Transverse colon (tissue), 4 donors: ENCODE measurements at regions not wholly inside any gene's neighbourhood (a gene's known extent, or its start where the extent isn't known, plus 50 kb on each side); places are given as distances from the start of the nearest gene placed in this dataset.

Experiments used
- DNase-seq: peaks from one replicate; pipeline ENCODE4 v3.0.0-alpha.2; 2019
- H3K27ac ChIP-seq, 4 donors: fragments of 200-600 bp; sonication (generic); 2 replicates each; pipeline ENCODE4 v1.5.1; 2016 to 2018; ENCODE audit warnings: inconsistent platforms in 4 of 4
- H3K27me3 ChIP-seq: fragments of 200-600 bp; sonication (generic); 2 replicates; pipeline ENCODE4 v1.5.1; 2017; ENCODE audit warnings: inconsistent platforms
- H3K36me3 ChIP-seq, 4 donors: fragments of 200-600 bp; sonication (generic); 2 replicates each; pipeline ENCODE4 v1.5.1; 2017 to 2019; ENCODE audit warnings: inconsistent platforms in 4 of 4
- H3K4me1 ChIP-seq, 4 donors: fragments of 200-600 bp; sonication (generic); 2 replicates each; pipeline ENCODE4 v1.5.1; 2017 to 2020; ENCODE audit warnings: inconsistent platforms in 4 of 4
- H3K4me3 ChIP-seq, 4 donors: fragments of 200-600 bp; sonication (generic); 1 replicate in 1 of 4; 2 replicates in 3 of 4; pipeline versions ENCODE4 v1.5.1 to v1.6.1; 2017 to 2019; ENCODE audit warnings: inconsistent platforms in 4 of 4
- H3K9me3 ChIP-seq, 2 donors: fragments of 200-600 bp; sonication (generic); 2 replicates each; pipeline ENCODE4 v1.5.1; 2017 to 2019; ENCODE audit warnings: inconsistent platforms in 2 of 2
- CTCF ChIP-seq, 5 experiments: fragments of 200-600 bp in 3 of 5; fragments of 450-650 bp in 2 of 5; sonication (generic) in 3 of 5; IDR thresholded peaks; 1 replicate in 2 of 5; 2 replicates in 3 of 5; pipeline ENCODE4 v1.5.1; 2016 to 2017; ENCODE audit warnings: antibody characterized with exemption in 5 of 5, inconsistent platforms in 3 of 5, mild to moderate bottlenecking in 2 of 5, moderate library complexity in 1 of 5
- EP300 ChIP-seq: sonication (generic); formaldehyde crosslinking; IDR thresholded peaks from one replicate; pipeline ENCODE4 v1.6.1; 2017; ENCODE audit warnings: antibody characterized with exemption, low read depth
- POLR2A ChIP-seq: fragments of 450-650 bp; IDR thresholded peaks from one replicate; pipeline ENCODE4 v1.6.1; 2016; ENCODE audit warnings: antibody characterized with exemption, mild to moderate bottlenecking, moderate library complexity
- POLR2AphosphoS5 ChIP-seq, 3 donors: sonication (generic); formaldehyde crosslinking; IDR thresholded peaks; one replicate each; pipeline ENCODE4 v1.6.1; 2016; ENCODE audit warnings: antibody characterized with exemption in 3 of 3
- WGBS, 2 donors: methylation state at CpG; one replicate each; pipeline ENCODE4 v1.1.5; 2018; ENCODE audit warnings: low coverage in 1 of 2; 5-methylcytosine and 5-hydroxymethylcytosine counted together
- in situ Hi-C, 4 donors: fragments of 200-750 bp; cut with MboI; loops; one replicate each; pipeline versions ENCODE4 v1.15.0 to v1.15.1; 2017; ENCODE audit warnings: low sequenced_read_pairs in 3 of 4, low pct_ligation_motif_present in 1 of 4, low pct_unique_long_range_greater_than_20kb in 1 of 4
- intact Hi-C: fragments of 100-400 bp; cut with DNase I; formaldehyde crosslinking; loops from one replicate; pipeline ENCODE4 v1.15.1; 2023; ENCODE audit warnings: low total_unique reads

- Histone ChIP-seq H3K4me1 (peaks cover 4 to 17% (median 11%) of the 10 kb centered on the region in 4 donors), H3K27ac (peak overlapping the region in 3 of 4 donors; percentile 20 to 45 (median 24)), H3K27me3 (no peaks in the 10 kb centered on the region), H3K4me3 (no peak overlapping the region), H3K9me3 (no peaks in the 10 kb centered on the region), H3K36me3 (no peaks in the 10 kb centered on the region)
- in situ Hi-C loops (no loop called here), intact Hi-C loops (no loop called here)
- peak; percentile 45 for DNase-seq
- 40 to 54% methylated on average over 5 to 7 of the region's 7 CpGs for WGBS, 2 donors
- TF ChIP-seq EP300 (no peak), POLR2AphosphoS5 (IDR thresholded peaks at IDR 0.05) (peak in 1 of 3 donors; percentile 54), CTCF (IDR thresholded peaks at IDR 0.05) (no peak), POLR2A (no peak)
Observed at GRCh38 chr3:197372047-197372661, 73.7 kb upstream of the DLG1 start.

GRCh38 chr3:197371591-197372046 is 73.2 kb upstream of the DLG1 start:
- Histone ChIP-seq H3K27me3 (no peaks in the 10 kb centered on the region), H3K9me3 (no peaks in the 10 kb centered on the region), H3K27ac (peak overlapping the region in 1 of 4 donors; percentile 20), H3K36me3 (no peaks in the 10 kb centered on the region), H3K4me3 (no peak overlapping the region), H3K4me1 (peaks cover 4 to 17% (median 11%) of the 10 kb centered on the region in 4 donors)
- in situ Hi-C loops (no loop called here), intact Hi-C loops (no loop called here)
- DNase-seq, result no peak
- 38% methylated on average over 1 of the region's 1 CpG; no CpG with 5 or more reads in 1 of the 2 donors for WGBS, 2 donors
- no peak for TF ChIP-seq POLR2A
- no peak for TF ChIP-seq POLR2AphosphoS5 (IDR thresholded peaks at IDR 0.05)
- no peak for TF ChIP-seq EP300
- TF ChIP-seq CTCF (IDR thresholded peaks at IDR 0.05), result no peak

GRCh38 chr3:197369545-197369944 is 71.1 kb upstream of the DLG1 start:
- no peak for DNase-seq
- intact Hi-C loops, result no loop called here
- in situ Hi-C loops, result no loop called here

GRCh38 chr3:197368821-197369220 is 70.4 kb upstream of the DLG1 start:
- no peak for TF ChIP-seq POLR2A
- no peak for TF ChIP-seq POLR2AphosphoS5 (IDR thresholded peaks at IDR 0.05)
- TF ChIP-seq EP300, result no peak
- no peak for TF ChIP-seq CTCF (IDR thresholded peaks at IDR 0.05)
- in situ Hi-C loops (no loop called here), intact Hi-C loops (no loop called here)
- Histone ChIP-seq H3K36me3 (no peaks in the 10 kb centered on the region), H3K27ac (no peak overlapping the region), H3K9me3 (no peaks in the 10 kb centered on the region), H3K27me3 (no peaks in the 10 kb centered on the region), H3K4me3 (no peak overlapping the region), H3K4me1 (peaks cover 4 to 24% (median 13%) of the 10 kb centered on the region in 4 donors)
- no peak for DNase-seq
- 94% methylated on average over 2 of the region's 4 CpGs; no CpG with 5 or more reads in 1 of the 2 donors for WGBS, 2 donors

More at GRCh38 chr3:197369545-197369944, 71.1 kb upstream of the DLG1 start:
- Histone ChIP-seq H3K4me3 (no peak overlapping the region), H3K27me3 (no peaks in the 10 kb centered on the region), H3K27ac (no peak overlapping the region), H3K36me3 (no peaks in the 10 kb centered on the region), H3K4me1 (peaks cover 4 to 17% (median 11%) of the 10 kb centered on the region in 4 donors), H3K9me3 (no peaks in the 10 kb centered on the region)
- WGBS, 2 donors, result 94 to 100% methylated on average over 1 to 2 of the region's 2 CpGs
- TF ChIP-seq CTCF (IDR thresholded peaks at IDR 0.05) (no peak), POLR2A (no peak), EP300 (no peak), POLR2AphosphoS5 (IDR thresholded peaks at IDR 0.05) (no peak)
